Liver (tissue), 8 donors: ENCODE measurements at regions not wholly inside any gene's neighbourhood (a gene's known extent, or its start where the extent isn't known, plus 50 kb on each side); places are given as distances from the start of the nearest gene placed in this dataset.
"Not testable (repeated sequence)": the region's sequence is repeated elsewhere in the genome, so short reads cannot be mapped to it uniquely, and the experiment has no call there.

Source experiments
- DNase-seq: peaks from one replicate; pipeline ENCODE4 v3.0.0-alpha.2; 2017; ENCODE audit warnings: low spot score
- H3K27ac ChIP-seq, 2 donors: one replicate each; pipeline ENCODE4 v1.7.0; 2013; ENCODE audit warnings: inconsistent platforms in 2 of 2, low read length in 2 of 2, control low read depth in 1 of 2, low read depth in 1 of 2, mild to moderate bottlenecking in 1 of 2
- H3K27me3 ChIP-seq, 4 donors: one replicate each; pipeline versions ENCODE4 v1.6.1 to v1.7.0; 2013; ENCODE audit warnings: low read length in 3 of 4, inconsistent platforms in 1 of 4, mild to moderate bottlenecking in 1 of 4, moderate library complexity in 1 of 4; ENCODE audit not compliant: control insufficient read depth in 4 of 4, insufficient read depth in 4 of 4
- H3K36me3 ChIP-seq, 4 donors: one replicate each; pipeline versions ENCODE4 v1.6.1 to v1.7.0; 2013; ENCODE audit warnings: low read length in 3 of 4, mild to moderate bottlenecking in 3 of 4, low read depth in 1 of 4, moderate library complexity in 1 of 4; ENCODE audit not compliant: control insufficient read depth in 4 of 4, insufficient read depth in 3 of 4
- H3K4me1 ChIP-seq, 4 donors: one replicate each; pipeline versions ENCODE4 v1.6.1 to v1.7.0; 2013; ENCODE audit warnings: low read length in 3 of 4, mild to moderate bottlenecking in 3 of 4, moderate library complexity in 1 of 4; ENCODE audit not compliant: control insufficient read depth in 4 of 4, insufficient read depth in 4 of 4
- H3K4me3 ChIP-seq, 3 donors: one replicate each; pipeline versions ENCODE4 v1.6.1 to v1.7.0; 2013; ENCODE audit warnings: low read length in 3 of 3, control low read depth in 1 of 3, low read depth in 1 of 3, mild to moderate bottlenecking in 1 of 3
- H3K9ac ChIP-seq, 2 donors: one replicate each; pipeline ENCODE4 v1.7.0; 2013; ENCODE audit warnings: low read length in 2 of 2, mild to moderate bottlenecking in 2 of 2, moderate library complexity in 2 of 2, control low read depth in 1 of 2, low read depth in 1 of 2
- H3K9me3 ChIP-seq, 4 donors: one replicate each; pipeline versions ENCODE4 v1.6.1 to v1.7.0; 2013; ENCODE audit warnings: low read length in 3 of 4; ENCODE audit not compliant: control insufficient read depth in 4 of 4
- EGR1 ChIP-seq, 2 donors: IDR thresholded peaks; 2 replicates each; pipeline ENCODE4 v1.6.1; 2016 to 2018; ENCODE audit warnings: antibody characterized with exemption in 2 of 2, low read depth in 2 of 2
- FOXA1 ChIP-seq: IDR thresholded peaks from 2 replicates; pipeline ENCODE4 v1.6.1; 2016; ENCODE audit warnings: antibody characterized with exemption
- FOXA2 ChIP-seq: IDR thresholded peaks from 2 replicates; pipeline ENCODE4 v1.6.1; 2016; ENCODE audit warnings: antibody characterized with exemption
- GABPA ChIP-seq, 2 donors: IDR thresholded peaks in 1 of 2; conservative IDR thresholded peaks in 1 of 2; 2 replicates each; pipeline ENCODE4 v1.6.1; 2016; ENCODE audit warnings: antibody characterized with exemption in 2 of 2, mild to moderate bottlenecking in 1 of 2, moderate library complexity in 1 of 2
- HNF4A ChIP-seq, 2 donors: conservative IDR thresholded peaks; 2 replicates each; pipeline ENCODE4 v1.6.1; 2016; ENCODE audit warnings: antibody characterized with exemption in 2 of 2, mild to moderate bottlenecking in 2 of 2
- HNF4G ChIP-seq: IDR thresholded peaks from 2 replicates; pipeline ENCODE4 v1.6.1; 2016; ENCODE audit warnings: antibody characterized with exemption
- NR2F2 ChIP-seq: IDR thresholded peaks from 2 replicates; pipeline ENCODE4 v1.6.1; 2016; ENCODE audit warnings: antibody characterized with exemption
- RXRA ChIP-seq, 2 donors: IDR thresholded peaks; 2 replicates each; pipeline ENCODE4 v1.6.1; 2017 to 2018; ENCODE audit warnings: antibody characterized with exemption in 2 of 2, mild to moderate bottlenecking in 1 of 2
- SP1 ChIP-seq: IDR thresholded peaks from 2 replicates; pipeline ENCODE4 v1.6.1; 2018; ENCODE audit warnings: antibody characterized with exemption, mild to moderate bottlenecking
- WGBS: extraction: QIAGEN DNeasy Blood & Tissue Kit; methylation state at CpG from one replicate; pipeline ENCODE4 v1.1.7; 2013; 5-methylcytosine and 5-hydroxymethylcytosine counted together
- TF ChIP-seq, protein P1 (sequence below): IDR thresholded peaks from 2 replicates; pipeline ENCODE4 v1.6.1; 2016; ENCODE audit warnings: antibody characterized with exemption
- TF ChIP-seq, protein P2 (sequence below): IDR thresholded peaks from 2 replicates; pipeline ENCODE4 v1.6.1; 2016; ENCODE audit warnings: antibody characterized with exemption
- TF ChIP-seq, protein P3 (sequence below): IDR thresholded peaks from 2 replicates; pipeline ENCODE4 v1.6.1; 2016; ENCODE audit warnings: antibody characterized with exemption
- TF ChIP-seq, protein P4 (sequence below): fragments of 150-350 bp; IDR thresholded peaks from 2 replicates; pipeline ENCODE4 v1.5.1; 2017; ENCODE audit warnings: improper control_type of control experiment, low read depth, low read length; ENCODE audit not compliant: missing input control
- donor health status: healthy.
- donor health status: healthy.
- donor health status: healthy.
- donor health status: healthy.
- donor health status: healthy.

DNA sequence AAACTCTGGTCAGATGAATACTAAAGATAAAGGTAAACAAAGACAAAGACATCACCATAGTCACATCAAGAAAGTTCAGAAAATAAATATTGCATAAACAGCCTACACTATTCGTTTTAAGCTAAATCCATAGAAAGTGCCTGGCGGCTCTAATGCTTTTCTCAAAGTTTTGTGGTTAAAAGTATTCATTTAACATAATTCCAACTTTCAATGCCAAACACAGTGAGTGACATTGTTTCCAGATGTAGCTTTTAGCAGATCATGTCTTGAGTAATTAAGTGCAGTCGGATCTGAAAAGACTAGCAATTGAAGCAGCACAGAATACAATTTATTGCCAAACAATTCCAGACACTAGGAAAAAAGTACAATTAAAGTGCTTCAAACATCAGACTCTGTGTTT lies 287.1 kb upstream of the ADGRL3 start:
- no peak overlapping the region for H3K27ac ChIP-seq
- no peaks in the 10 kb centered on the region for H3K27me3 ChIP-seq
- TF ChIP-seq SP1 (no peak), RXRA (IDR thresholded peaks at IDR 0.05) (no peak), FOXA2 (no peak), HNF4G (no peak), GABPA (IDR thresholded peaks at IDR 0.05 in 1 of 2, conservative IDR thresholded peaks at IDR 0.05 in 1 of 2) (no peak), NR2F2 (no peak), HNF4A (conservative IDR thresholded peaks at IDR 0.05) (no peak), FOXA1 (no peak), EGR1 (IDR thresholded peaks at IDR 0.05; ENCODE audit: low read depth in 2 of 2) (no peak)
- TF ChIP-seq, protein P1, sequence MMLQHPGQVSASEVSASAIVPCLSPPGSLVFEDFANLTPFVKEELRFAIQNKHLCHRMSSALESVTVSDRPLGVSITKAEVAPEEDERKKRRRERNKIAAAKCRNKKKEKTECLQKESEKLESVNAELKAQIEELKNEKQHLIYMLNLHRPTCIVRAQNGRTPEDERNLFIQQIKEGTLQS = no peak
- TF ChIP-seq, protein P2, sequence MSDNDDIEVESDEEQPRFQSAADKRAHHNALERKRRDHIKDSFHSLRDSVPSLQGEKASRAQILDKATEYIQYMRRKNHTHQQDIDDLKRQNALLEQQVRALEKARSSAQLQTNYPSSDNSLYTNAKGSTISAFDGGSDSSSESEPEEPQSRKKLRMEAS = no peak
- TF ChIP-seq, protein P3, sequence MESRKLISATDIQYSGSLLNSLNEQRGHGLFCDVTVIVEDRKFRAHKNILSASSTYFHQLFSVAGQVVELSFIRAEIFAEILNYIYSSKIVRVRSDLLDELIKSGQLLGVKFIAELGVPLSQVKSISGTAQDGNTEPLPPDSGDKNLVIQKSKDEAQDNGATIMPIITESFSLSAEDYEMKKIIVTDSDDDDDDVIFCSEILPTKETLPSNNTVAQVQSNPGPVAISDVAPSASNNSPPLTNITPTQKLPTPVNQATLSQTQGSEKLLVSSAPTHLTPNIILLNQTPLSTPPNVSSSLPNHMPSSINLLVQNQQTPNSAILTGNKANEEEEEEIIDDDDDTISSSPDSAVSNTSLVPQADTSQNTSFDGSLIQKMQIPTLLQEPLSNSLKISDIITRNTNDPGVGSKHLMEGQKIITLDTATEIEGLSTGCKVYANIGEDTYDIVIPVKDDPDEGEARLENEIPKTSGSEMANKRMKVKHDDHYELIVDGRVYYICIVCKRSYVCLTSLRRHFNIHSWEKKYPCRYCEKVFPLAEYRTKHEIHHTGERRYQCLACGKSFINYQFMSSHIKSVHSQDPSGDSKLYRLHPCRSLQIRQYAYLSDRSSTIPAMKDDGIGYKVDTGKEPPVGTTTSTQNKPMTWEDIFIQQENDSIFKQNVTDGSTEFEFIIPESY = no peak
- TF ChIP-seq, protein P4, sequence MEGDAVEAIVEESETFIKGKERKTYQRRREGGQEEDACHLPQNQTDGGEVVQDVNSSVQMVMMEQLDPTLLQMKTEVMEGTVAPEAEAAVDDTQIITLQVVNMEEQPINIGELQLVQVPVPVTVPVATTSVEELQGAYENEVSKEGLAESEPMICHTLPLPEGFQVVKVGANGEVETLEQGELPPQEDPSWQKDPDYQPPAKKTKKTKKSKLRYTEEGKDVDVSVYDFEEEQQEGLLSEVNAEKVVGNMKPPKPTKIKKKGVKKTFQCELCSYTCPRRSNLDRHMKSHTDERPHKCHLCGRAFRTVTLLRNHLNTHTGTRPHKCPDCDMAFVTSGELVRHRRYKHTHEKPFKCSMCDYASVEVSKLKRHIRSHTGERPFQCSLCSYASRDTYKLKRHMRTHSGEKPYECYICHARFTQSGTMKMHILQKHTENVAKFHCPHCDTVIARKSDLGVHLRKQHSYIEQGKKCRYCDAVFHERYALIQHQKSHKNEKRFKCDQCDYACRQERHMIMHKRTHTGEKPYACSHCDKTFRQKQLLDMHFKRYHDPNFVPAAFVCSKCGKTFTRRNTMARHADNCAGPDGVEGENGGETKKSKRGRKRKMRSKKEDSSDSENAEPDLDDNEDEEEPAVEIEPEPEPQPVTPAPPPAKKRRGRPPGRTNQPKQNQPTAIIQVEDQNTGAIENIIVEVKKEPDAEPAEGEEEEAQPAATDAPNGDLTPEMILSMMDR = no peak
- no peaks in the 10 kb centered on the region for H3K36me3 ChIP-seq
- no peak overlapping the region for H3K9ac ChIP-seq
- 68% methylated on average over 3 of the region's 3 CpGs for WGBS
- H3K4me3 ChIP-seq = no peak overlapping the region
- DNase-seq = no peak
- H3K9me3 ChIP-seq = no peaks in the 10 kb centered on the region
- H3K4me1 ChIP-seq = no peaks in the 10 kb centered on the region

DNA sequence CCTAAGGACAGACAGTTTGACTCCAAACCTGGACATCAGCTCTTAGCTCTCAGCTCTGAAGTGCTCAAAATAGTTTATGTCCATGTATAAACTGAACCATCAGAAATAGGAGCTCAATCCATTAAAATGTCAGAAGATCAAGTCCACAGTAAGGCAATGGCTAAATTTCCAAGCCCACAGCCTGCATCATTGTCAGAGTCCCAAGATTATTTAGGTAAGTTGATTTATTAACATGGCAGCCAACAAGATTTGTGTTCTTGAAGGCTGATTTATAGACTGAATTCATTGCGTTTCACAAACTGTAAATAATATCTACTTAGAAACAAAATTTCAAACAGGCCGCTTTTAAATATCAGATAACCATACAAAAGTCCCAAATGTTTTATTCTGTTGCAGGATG lies 286.5 kb upstream of the ADGRL3 start:
- no peak for DNase-seq
- TF ChIP-seq, protein P4 = no peak
- no peak for TF ChIP-seq FOXA1
- TF ChIP-seq GABPA (IDR thresholded peaks at IDR 0.05 in 1 of 2, conservative IDR thresholded peaks at IDR 0.05 in 1 of 2) = no peak
- no peak for TF ChIP-seq EGR1 (IDR thresholded peaks at IDR 0.05; ENCODE audit: low read depth in 2 of 2)
- no peak overlapping the region for H3K4me3 ChIP-seq
- H3K36me3 ChIP-seq = no peaks in the 10 kb centered on the region
- H3K4me1 ChIP-seq = no peaks in the 10 kb centered on the region
- H3K9ac ChIP-seq = no peak overlapping the region
- 87% methylated on average over 2 of the region's 2 CpGs for WGBS
- no peak overlapping the region for H3K27ac ChIP-seq
- no peaks in the 10 kb centered on the region for H3K27me3 ChIP-seq
- H3K9me3 ChIP-seq = no peaks in the 10 kb centered on the region

DNA sequence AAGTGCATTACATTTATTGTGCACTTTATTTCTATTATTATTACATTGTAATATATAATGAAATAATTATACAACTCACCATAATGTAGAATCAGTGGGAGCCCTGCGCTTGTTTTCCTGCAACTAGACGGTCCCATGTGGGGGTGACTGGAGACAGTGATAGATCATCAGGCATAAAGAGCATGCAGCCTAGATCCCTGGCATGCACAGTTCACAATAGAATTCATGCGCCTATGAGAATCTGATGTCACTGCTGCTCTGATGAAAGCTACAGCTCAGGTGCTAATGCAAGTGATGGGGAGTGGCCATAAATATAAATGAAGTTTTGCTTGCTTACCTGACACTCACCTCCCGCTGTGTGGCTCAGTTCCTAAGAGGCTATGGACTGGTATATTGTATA lies 278.4 kb upstream of the ADGRL3 start:
- not testable (repeated sequence) for H3K27ac ChIP-seq, DNase-seq, H3K27me3 ChIP-seq, H3K9ac ChIP-seq, H3K36me3 ChIP-seq, H3K4me3 ChIP-seq, H3K4me1 ChIP-seq, H3K9me3 ChIP-seq
- WGBS = 83% methylated on average over 4 of the region's 4 CpGs
